H1 (cell line): ENCODE measurements at regions not wholly inside any gene's neighbourhood (a gene's known extent, or its start where the extent isn't known, plus 50 kb on each side); places are given as distances from the start of the nearest gene placed in this dataset.

Experiments
- NRF1 ChIP-seq: IDR thresholded peaks from 2 replicates; pipeline ENCODE4 v1.6.1; 2011; ENCODE audit warnings: mild to moderate bottlenecking, low read depth, low read length, improper control_type of control experiment
- SIN3A ChIP-seq, 2 experiments: IDR thresholded peaks in 1 of 2; conservative IDR thresholded peaks in 1 of 2; 2 replicates each; pipeline ENCODE4 v1.6.1; 2011 to 2012; ENCODE audit warnings: low read length in 2 of 2, improper control_type of control experiment in 1 of 2, low read depth in 1 of 2, mild to moderate bottlenecking in 1 of 2
- SRF ChIP-seq: IDR thresholded peaks from 2 replicates; pipeline ENCODE4 v1.6.1; 2011; ENCODE audit warnings: mild to moderate bottlenecking, low read depth, low read length, moderate library complexity
- USF2 ChIP-seq: IDR thresholded peaks from 2 replicates; pipeline ENCODE4 v1.6.1; 2011; ENCODE audit warnings: low read length, improper control_type of control experiment

- TF ChIP-seq NRF1 (no peak), SRF (no peak), USF2 (no peak), SIN3A (conservative IDR thresholded peaks at IDR 0.05 in 1 of 2, IDR thresholded peaks at IDR 0.05 in 1 of 2; ENCODE audit: low read depth in 1 of 2, low read length in 2 of 2) (no peak)
Measured at GRCh38 chr9:18012170-18012569, 433.3 kb downstream of the SH3GL2 start (continued).
